Lung microvascular endothelial cell (primary cell): ENCODE measurements at regions not wholly inside any gene's neighbourhood (a gene's known extent, or its start where the extent isn't known, plus 50 kb on each side); places are given as distances from the start of the nearest gene placed in this dataset.
"Not testable (repeated sequence)": the region's sequence is repeated elsewhere in the genome, so short reads cannot be mapped to it uniquely, and the experiment has no call there.

Experiments used
- DNase-seq, 2 donors: peaks; one replicate each; pipeline versions ENCODE4 v3.0.0 to v3.0.0-alpha.2; 2010; ENCODE audit warnings: low read depth in 2 of 2

GRCh38 chr9:86624630-86625029 lies 270.4 kb upstream of the TUT7 start:
- DNase-seq, result no peak

DNA sequence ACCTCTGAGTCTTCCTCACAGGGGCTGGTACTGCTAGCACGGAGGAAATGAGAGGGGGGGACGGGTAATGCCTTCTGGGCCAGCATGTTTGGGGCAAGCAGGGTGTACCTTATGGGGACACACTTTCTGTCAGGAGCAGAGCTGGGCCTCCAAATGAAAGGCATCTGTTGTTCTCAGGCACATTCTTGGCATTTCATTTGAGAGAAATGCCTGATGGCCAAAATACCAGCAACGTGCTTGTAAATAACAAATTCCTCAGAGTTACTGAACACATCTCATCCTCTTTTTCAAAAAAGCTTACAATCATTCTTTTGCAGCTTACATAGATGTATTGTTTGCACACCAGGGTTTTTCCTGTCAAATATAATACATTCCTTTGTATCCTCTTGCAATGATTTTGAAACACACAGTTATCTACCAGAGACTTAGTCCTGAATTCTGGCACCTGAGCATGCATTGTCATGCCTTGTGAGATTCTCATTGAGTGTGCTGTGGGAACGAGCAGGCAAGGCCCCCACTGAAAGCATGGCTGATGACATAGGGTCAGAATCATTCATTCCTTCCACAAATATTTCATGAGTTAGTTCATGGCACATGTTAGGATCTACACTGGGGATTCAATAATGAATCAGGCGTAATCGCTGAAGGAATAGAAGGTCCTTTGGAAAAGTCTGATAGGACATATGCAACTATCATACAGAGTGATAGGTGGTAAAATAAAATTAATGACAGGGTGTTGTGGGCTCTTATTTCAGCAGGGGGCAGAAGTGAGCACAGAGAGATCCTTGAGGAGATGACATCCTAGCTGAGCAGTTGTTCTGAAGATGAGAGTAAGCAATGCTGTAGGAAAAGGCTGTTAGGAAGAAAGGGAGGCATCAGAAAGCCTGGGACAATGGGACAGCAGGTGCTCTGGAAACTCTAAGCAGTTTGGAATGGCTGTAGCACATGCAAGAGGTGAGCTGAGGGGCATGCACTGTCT lies 260.9 kb upstream of the TUT7 start:
- DNase-seq, result no peak

- no peak for DNase-seq
Measured at GRCh38 chr9:86613943-86614342, 259.7 kb upstream of the TUT7 start.

DNA sequence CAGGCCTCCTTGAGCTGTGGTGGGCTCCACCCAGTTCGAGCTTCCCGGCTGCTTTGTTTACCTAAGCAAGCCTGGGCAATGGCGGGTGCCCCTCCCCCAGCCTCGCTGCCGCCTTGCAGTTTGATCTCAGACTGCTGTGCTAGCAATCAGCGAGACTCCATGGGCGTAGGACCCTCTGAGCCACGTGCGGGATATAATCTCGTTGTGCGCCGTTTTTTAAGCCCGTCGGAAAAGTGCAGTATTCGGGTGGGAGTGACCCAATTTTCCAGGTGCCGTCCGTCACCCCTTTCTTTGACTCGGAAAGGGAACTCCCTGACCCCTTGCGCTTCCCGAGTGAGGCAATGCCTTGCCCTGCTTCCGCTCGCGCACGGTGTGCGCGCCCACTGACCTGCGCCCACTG lies 257.3 kb upstream of the TUT7 start:
- DNase-seq, result not testable (repeated sequence)

- DNase-seq, result no peak
Measured at GRCh38 chr9:86605303-86605702, 251.1 kb upstream of the TUT7 start.

- DNase-seq, result no peak
Measured at GRCh38 chr9:86604741-86605140, 250.5 kb upstream of the TUT7 start.

- DNase-seq, result no peak
Measured at GRCh38 chr9:86602715-86603114, 248.5 kb upstream of the TUT7 start.

GRCh38 chr9:86601697-86602096 lies 247.5 kb upstream of the TUT7 start:
- DNase-seq, result no peak

- no peak for DNase-seq
Measured at GRCh38 chr9:86600977-86601376, 246.8 kb upstream of the TUT7 start.

DNA sequence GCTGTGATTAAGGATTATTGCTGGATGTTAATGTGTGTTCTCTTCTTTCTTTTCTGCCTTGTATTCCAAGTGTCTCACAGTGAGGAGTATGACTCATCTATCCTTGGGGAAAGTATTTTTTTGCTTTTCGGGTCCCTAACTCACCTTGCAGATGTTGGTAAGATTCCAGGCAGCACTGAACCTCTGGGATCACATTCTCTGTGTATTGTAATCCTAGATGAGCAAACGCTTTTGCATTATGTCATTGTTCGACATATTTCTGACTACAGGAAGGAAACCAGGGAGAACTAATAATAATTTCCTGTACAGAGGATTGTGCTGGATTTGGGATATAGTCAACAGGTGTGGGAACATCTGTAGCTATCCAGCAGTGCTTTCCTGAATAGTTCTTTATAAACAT lies 246.1 kb upstream of the TUT7 start:
- peak in 1 of 2 donors; percentile 26 for DNase-seq

DNA sequence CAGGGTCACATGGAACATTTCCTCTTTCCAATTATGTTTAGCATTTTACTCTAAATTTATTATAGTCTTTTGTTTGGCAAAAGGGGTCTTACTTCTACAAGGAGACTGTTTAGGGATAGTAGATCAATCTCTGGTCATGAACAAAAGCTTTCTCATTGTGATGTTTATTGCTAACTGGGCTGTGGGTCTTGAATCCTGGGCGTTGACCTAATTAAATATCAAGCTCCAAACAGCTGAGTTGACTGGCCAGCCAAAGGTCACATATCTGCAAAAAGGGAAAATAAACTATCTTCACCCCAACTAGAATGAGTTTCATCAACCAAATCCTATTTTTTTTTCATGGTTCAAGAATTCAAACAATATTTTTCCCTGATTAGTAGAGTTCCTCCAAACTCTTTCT lies 245.4 kb upstream of the TUT7 start:
- no peak for DNase-seq

GRCh38 chr9:86598411-86599239 lies 244.4 kb upstream of the TUT7 start:
- DNase-seq, result no peak

DNA sequence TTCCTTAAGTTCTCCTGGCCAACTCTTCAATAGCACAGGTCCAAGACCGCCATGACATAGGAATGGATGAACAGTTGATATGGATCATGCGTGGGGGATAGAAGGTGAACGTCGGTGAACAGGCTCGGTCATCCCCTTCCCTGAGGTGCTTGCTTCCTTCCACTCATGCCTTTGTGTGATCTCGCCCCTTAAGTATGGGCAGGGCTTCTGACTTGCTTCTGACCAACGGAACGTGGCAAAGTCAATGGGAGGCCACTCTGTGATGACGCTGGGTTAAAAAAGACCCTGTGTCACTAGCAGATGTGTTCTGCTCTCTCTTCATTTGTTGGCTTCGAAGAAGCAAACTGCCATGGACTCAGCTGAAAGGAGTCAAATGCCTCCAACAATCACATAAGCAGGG lies 240.5 kb upstream of the TUT7 start:
- DNase-seq, result no peak

GRCh38 chr9:86591472-86591871 lies 237.3 kb upstream of the TUT7 start:
- DNase-seq, result no peak

- no peak for DNase-seq
Measured at GRCh38 chr9:86589730-86590129, 235.5 kb upstream of the TUT7 start.

DNA sequence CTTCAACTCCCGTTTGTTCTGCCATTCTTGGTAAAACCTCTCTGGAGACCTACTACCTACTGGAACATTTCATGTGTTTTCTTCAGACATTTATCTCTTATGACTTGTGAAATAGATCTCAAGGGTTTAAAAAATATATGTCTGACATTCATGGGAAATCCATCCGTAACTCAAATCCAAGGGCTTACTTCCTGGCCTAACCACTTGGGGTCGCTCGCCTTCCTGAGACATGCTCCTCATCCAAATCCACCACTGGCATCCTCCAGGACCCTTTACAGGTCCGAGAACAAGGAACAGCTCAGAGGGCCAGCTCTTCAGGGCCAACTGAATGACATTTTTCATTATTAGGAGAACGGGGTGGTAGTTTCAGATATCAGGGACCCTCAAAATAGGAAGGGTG lies 235.1 kb upstream of the TUT7 start:
- DNase-seq, result no peak

DNA sequence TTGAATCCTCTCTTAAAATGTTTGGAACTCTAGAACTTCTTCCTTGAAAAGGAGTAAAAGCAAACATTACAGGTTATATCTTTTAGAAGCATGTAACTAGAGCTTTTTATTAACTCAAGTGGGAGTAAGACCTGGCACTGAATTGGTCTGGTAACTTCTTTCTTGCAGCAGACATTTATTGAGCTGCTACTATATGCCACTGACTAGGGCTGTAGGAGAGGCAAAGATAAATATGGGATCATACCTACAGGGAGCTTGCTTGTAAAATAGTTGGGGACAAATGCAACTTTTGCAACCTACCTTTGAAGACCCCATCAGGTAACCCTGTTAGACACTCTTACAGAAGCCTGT lies 231.9 kb upstream of the TUT7 start:
- DNase-seq, result no peak

DNA sequence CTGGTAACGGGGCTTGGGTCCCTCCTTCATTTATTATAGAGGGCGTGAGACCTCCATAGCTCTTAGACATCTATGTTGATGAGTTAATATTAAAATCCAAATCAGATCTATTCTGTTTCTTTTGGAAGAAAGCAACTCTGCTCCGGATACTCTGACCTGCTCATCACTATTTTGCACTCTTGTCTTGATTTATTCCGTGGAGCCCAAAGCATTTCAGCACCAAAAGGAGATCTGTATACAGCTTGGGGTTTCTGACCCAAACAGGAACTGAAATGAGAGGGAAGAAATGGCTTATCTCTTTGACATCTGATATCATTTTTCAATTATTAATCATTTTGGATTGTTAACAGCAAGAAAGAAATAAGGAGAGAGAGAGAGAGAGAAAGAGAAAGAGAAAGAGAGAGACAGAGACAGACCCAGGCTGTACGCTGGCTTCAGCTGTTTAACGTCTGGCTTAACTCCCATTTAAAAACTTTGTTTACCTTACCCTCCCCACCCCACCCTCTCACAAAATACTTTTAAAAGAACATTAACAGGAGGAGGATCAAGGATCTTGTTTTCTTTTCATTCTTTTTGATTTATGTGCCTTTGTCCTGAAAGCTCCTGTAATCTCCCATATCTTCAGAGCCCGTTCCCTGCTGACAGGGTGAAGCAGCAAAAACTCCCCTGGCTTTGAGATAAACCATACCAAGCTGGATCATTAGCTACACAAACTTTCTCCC lies 231.4 kb upstream of the TUT7 start:
- DNase-seq, result no peak

DNA sequence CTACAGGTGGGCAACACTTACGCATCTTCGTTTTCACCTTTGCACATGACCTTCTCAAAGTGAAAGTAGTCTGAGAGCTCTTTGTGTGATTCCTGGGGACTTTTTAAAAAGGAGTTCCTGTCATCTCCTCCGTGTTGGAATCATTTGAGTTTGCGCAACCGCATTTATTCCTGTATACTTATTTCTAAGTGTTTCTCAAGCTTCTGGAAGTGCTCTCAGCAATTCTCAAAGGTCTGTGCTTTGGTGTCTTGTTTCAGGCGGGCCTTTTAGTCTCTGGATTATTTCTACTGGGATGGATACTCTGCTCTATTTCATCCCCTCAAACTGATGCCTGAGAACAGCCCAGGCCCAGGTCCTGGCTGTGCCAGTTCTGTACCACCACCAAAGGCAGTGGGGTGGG lies 226.5 kb upstream of the TUT7 start:
- DNase-seq, result no peak

DNA sequence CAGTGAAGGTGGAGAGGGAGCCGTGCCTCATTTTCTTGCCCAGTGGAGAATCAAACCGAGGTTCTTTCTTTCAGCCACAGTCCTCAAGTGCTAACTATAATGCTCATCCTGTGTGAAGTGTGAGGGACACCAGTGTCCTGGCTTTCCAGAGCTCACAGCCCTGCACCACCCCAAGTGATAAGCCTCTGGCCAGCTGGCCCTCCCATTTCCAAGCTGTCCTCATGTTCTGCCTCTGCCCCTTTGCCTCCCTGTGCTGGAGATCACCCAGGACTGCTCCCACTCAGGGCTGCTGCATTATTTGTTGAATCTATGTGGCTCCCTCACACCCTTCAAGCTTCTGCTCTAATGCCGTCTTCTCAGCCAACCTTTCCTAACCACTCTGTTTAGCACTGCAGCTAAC lies 224.5 kb upstream of the TUT7 start:
- no peak for DNase-seq

DNA sequence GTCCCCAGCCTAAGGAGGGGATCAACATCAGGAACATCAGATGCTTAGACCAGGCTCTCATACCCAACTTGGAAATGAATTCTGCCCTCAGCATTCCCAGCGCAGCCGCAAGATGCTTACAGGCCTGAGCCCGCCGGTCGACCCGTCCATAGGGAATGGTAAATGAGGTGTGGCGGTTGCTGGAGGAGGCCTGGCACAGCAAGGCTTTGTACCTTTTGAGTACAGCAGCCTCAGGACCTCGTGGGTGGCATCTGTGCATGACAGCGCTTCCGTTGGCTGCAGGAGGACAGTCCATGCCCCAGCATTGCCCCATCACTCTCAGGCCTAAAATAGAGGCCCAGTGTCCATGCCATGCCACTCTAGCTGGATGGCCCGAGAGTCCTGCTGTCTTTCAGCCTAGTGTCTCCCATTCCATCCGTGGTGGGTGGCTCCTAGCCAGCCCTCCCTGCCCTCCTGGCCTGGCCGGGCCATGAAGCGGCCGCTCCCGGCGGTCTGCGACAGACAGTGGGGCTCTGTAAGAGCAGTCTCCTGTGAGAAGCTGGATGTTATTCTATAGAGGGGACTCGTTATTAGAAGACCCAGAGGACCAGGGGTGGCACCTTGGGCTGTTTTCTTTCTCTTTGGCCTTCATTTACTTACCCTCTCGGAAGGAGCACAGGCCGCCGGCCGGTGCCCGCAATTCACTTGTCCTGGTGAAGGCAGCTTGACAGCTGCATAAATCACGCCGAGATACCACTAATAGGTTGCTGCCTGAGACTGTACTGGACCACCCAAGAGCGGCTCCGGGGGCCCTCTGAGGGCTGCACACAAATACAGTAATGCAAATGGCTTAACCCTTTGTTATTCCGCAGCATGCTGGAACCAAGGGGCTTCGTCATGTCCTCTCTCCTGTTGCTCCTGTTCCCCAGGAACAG lies 223.5 kb upstream of the TUT7 start:
- no peak for DNase-seq
